ENCODE measurements at regions not wholly inside any gene's neighbourhood (a gene's known extent, or its start where the extent isn't known, plus 50 kb on each side); places are given as distances from the start of the nearest gene placed in this dataset.

- no peak for TF ChIP-seq POLR2AphosphoS5 (IDR thresholded peaks at IDR 0.05; ENCODE audit: low read depth, low read length)
- TF ChIP-seq REST (IDR thresholded peaks at IDR 0.05; ENCODE audit: insufficient read depth in 1 of 2, low read depth in 2 of 2, low read length in 2 of 2), result no peak
- TF ChIP-seq TAF1 (IDR thresholded peaks at IDR 0.05; ENCODE audit: borderline replicate concordance, insufficient read depth, low read length), result no peak
- TF ChIP-seq FOXP2 (optimal IDR thresholded peaks at IDR 0.05; ENCODE audit: borderline replicate concordance, extremely low read depth, extremely low read length, insufficient read depth), result no peak
- no peak for TF ChIP-seq SIN3A (IDR thresholded peaks at IDR 0.05; ENCODE audit: borderline replicate concordance, insufficient read depth, low read length)
These were observed 77.1 kb downstream of the HMX1 start for GRCh38 chr4:8794491-8794890.

Data from PFSK-1 (cell line).